ENCODE measurements at regions not wholly inside any gene's neighbourhood (a gene's known extent, or its start where the extent isn't known, plus 50 kb on each side); places are given as distances from the start of the nearest gene placed in this dataset.

- no peaks in the 10 kb centered on the region for H3K9me3 ChIP-seq
- H3K27ac ChIP-seq: no peak overlapping the region
- DNase-seq (no peak), ATAC-seq (ENCODE audit: low FRiP score in 2 of 2) (peak in 1 of 2 donors; percentile 11)
- no peak for TF ChIP-seq CTCF (IDR thresholded peaks at IDR 0.05)
- TF ChIP-seq EP300 (IDR thresholded peaks at IDR 0.05): no peak
- TF ChIP-seq POLR2A (IDR thresholded peaks at IDR 0.05): no peak
- TF ChIP-seq POLR2AphosphoS5 (IDR thresholded peaks at IDR 0.05): no peak
- H3K4me1 ChIP-seq: no peaks in the 10 kb centered on the region
- no peak overlapping the region for H3K4me3 ChIP-seq
- H3K27me3 ChIP-seq: no peaks in the 10 kb centered on the region
- WGBS, 2 donors: 92 to 94% methylated on average over 2 of the region's 2 CpGs
- H3K36me3 ChIP-seq: no peaks in the 10 kb centered on the region
These were observed 95.5 kb upstream of the DPT start for GRCh38 chr1:168824418-168825065.

- no peaks in the 10 kb centered on the region for H3K27me3 ChIP-seq
- no peak overlapping the region for H3K4me3 ChIP-seq
- H3K4me1 ChIP-seq: no peaks in the 10 kb centered on the region
- 24 to 44% methylated on average over 1 of the region's 1 CpG for WGBS, 2 donors
- no peak overlapping the region for H3K27ac ChIP-seq
- no peaks in the 10 kb centered on the region for H3K36me3 ChIP-seq
- TF ChIP-seq POLR2AphosphoS5 (IDR thresholded peaks at IDR 0.05) (no peak), EP300 (IDR thresholded peaks at IDR 0.05) (no peak), CTCF (IDR thresholded peaks at IDR 0.05) (no peak), POLR2A (IDR thresholded peaks at IDR 0.05) (no peak)
- H3K9me3 ChIP-seq: no peaks in the 10 kb centered on the region
- no peak for DNase-seq
- ATAC-seq (ENCODE audit: low FRiP score in 2 of 2): no peak
These were observed 96.1 kb upstream of the DPT start for GRCh38 chr1:168825129-168825528.

GRCh38 chr1:168825820-168826219 is 96.8 kb upstream of the DPT start:
- no peaks in the 10 kb centered on the region for H3K4me1 ChIP-seq
- DNase-seq: no peak
- no peaks in the 10 kb centered on the region for H3K9me3 ChIP-seq
- TF ChIP-seq CTCF (IDR thresholded peaks at IDR 0.05) (no peak), EP300 (IDR thresholded peaks at IDR 0.05) (no peak), POLR2A (IDR thresholded peaks at IDR 0.05) (no peak), POLR2AphosphoS5 (IDR thresholded peaks at IDR 0.05) (no peak)
- WGBS, 2 donors: 81 to 82% methylated on average over 3 of the region's 3 CpGs
- no peaks in the 10 kb centered on the region for H3K36me3 ChIP-seq
- no peak overlapping the region for H3K4me3 ChIP-seq
- H3K27ac ChIP-seq: no peak overlapping the region
- no peaks in the 10 kb centered on the region for H3K27me3 ChIP-seq
- ATAC-seq (ENCODE audit: low FRiP score in 2 of 2): no peak

- Histone ChIP-seq H3K4me1 (no peaks in the 10 kb centered on the region), H3K4me3 (no peak overlapping the region), H3K36me3 (no peaks in the 10 kb centered on the region), H3K27ac (no peak overlapping the region), H3K9me3 (no peaks in the 10 kb centered on the region), H3K27me3 (no peaks in the 10 kb centered on the region)
- no peak for TF ChIP-seq POLR2A (IDR thresholded peaks at IDR 0.05)
- TF ChIP-seq CTCF (IDR thresholded peaks at IDR 0.05): no peak
- no peak for TF ChIP-seq POLR2AphosphoS5 (IDR thresholded peaks at IDR 0.05)
- no peak for TF ChIP-seq EP300 (IDR thresholded peaks at IDR 0.05)
- 97 to 98% methylated on average over 3 of the region's 3 CpGs for WGBS, 2 donors
- ATAC-seq (ENCODE audit: low FRiP score in 2 of 2) (no peak), DNase-seq (no peak)
These were observed 97.3 kb upstream of the DPT start for GRCh38 chr1:168826269-168826668.

- no peak for DNase-seq
These were observed 98.6 kb upstream of the DPT start for GRCh38 chr1:168827557-168827956.

More at GRCh38 chr1:168827557-168827956, 98.6 kb upstream of the DPT start:
- Histone ChIP-seq H3K4me3 (no peak overlapping the region), H3K9me3 (no peaks in the 10 kb centered on the region), H3K4me1 (no peaks in the 10 kb centered on the region), H3K27me3 (no peaks in the 10 kb centered on the region), H3K36me3 (no peaks in the 10 kb centered on the region), H3K27ac (no peak overlapping the region)
- TF ChIP-seq POLR2AphosphoS5 (IDR thresholded peaks at IDR 0.05) (no peak), CTCF (IDR thresholded peaks at IDR 0.05) (no peak), EP300 (IDR thresholded peaks at IDR 0.05) (no peak)
- 96 to 100% methylated on average over 2 of the region's 2 CpGs for WGBS, 2 donors
- no peak for ATAC-seq (ENCODE audit: low FRiP score in 2 of 2)

All from upper lobe of left lung (tissue), 6 donors.